Keratinocyte (primary cell): ENCODE measurements at regions not wholly inside any gene's neighbourhood (a gene's known extent, or its start where the extent isn't known, plus 50 kb on each side); places are given as distances from the start of the nearest gene placed in this dataset.

ENCODE experiments used
- DNase-seq: peaks from one replicate; pipeline ENCODE4 v3.0.0-alpha.2; 2011; ENCODE audit warnings: low read depth, missing footprints, low spot score
- FAIRE-seq: peaks from 2 replicates; lab custom pipeline; 2011; peaks lifted over from hg19 to GRCh38; lab: Jason Lieb, UNC
- H2AFZ ChIP-seq: 2 replicates; pipeline ENCODE4 v1.6.0; 2012; ENCODE audit warnings: low read length, control low read depth, inconsistent platforms; ENCODE audit not compliant: control insufficient read depth
- H3K27ac ChIP-seq: 2 replicates; pipeline ENCODE4 v1.5.1; 2011; ENCODE audit warnings: low read length; ENCODE audit not compliant: control insufficient read depth, insufficient read depth
- H3K27me3 ChIP-seq: 3 replicates; pipeline ENCODE4 v1.6.0; 2011; ENCODE audit warnings: low read length; ENCODE audit not compliant: control insufficient read depth, insufficient read depth; ENCODE audit errors: extremely low read depth
- H3K36me3 ChIP-seq, 2 experiments: 2 replicates in 1 of 2; 3 replicates in 1 of 2; pipeline ENCODE4 v1.5.1; 2011; ENCODE audit warnings: low read length in 2 of 2, mild to moderate bottlenecking in 1 of 2; ENCODE audit not compliant: control insufficient read depth in 2 of 2, insufficient read depth in 2 of 2; ENCODE audit errors: extremely low read depth in 1 of 2
- H3K4me1 ChIP-seq: 3 replicates; pipeline ENCODE4 v1.5.1; 2011; ENCODE audit warnings: low read length; ENCODE audit not compliant: control insufficient read depth, insufficient read depth; ENCODE audit errors: extremely low read depth
- H3K4me2 ChIP-seq: 3 replicates; pipeline ENCODE4 v1.6.0; 2011; ENCODE audit warnings: low read depth, low read length; ENCODE audit not compliant: control insufficient read depth, insufficient read depth; ENCODE audit errors: extremely low read depth
- H3K4me3 ChIP-seq, 3 experiments: fragments of 200-600 bp in 1 of 3; sonication (generic) in 1 of 3; 2 replicates in 2 of 3; 3 replicates in 1 of 3; pipeline ENCODE4 v1.5.1; 2011 to 2016; ENCODE audit warnings: low read length in 3 of 3, mild to moderate bottlenecking in 3 of 3, control low read depth in 2 of 3, inconsistent platforms in 1 of 3, low read depth in 1 of 3, mixed read lengths in 1 of 3, mixed run types in 1 of 3, moderate library complexity in 1 of 3; ENCODE audit not compliant: control insufficient read depth in 2 of 3, insufficient read depth in 2 of 3; ENCODE audit errors: extremely low read depth in 1 of 3
- H3K79me2 ChIP-seq: 2 replicates; pipeline ENCODE4 v1.6.0; 2012; ENCODE audit warnings: low read length; ENCODE audit not compliant: control insufficient read depth, insufficient read depth
- H3K9ac ChIP-seq: 3 replicates; pipeline ENCODE4 v1.6.0; 2011; ENCODE audit warnings: low read length; ENCODE audit not compliant: control insufficient read depth, insufficient read depth; ENCODE audit errors: extremely low read depth
- H3K9me1 ChIP-seq: 3 replicates; pipeline ENCODE4 v1.6.0; 2011; ENCODE audit warnings: low read length; ENCODE audit not compliant: control insufficient read depth, insufficient read depth; ENCODE audit errors: extremely low read depth
- H3K9me3 ChIP-seq: 2 replicates; pipeline ENCODE4 v1.5.1; 2012; ENCODE audit warnings: low read depth, low read length; ENCODE audit not compliant: control insufficient read depth
- H4K20me1 ChIP-seq: 3 replicates; pipeline ENCODE4 v1.6.0; 2011; ENCODE audit warnings: low read length; ENCODE audit not compliant: control insufficient read depth, insufficient read depth; ENCODE audit errors: extremely low read depth
- EZH2 ChIP-seq: IDR thresholded peaks from one replicate; pipeline ENCODE4 v1.6.1; 2012; ENCODE audit warnings: inconsistent platforms, mild to moderate bottlenecking, low read length, moderate library complexity
- dilution Hi-C: fragments of 300-500 bp; cut with MboI; formaldehyde crosslinking; loops from one replicate; pipeline ENCODE4 v1.7.0; 2020; ENCODE audit warnings: low sequenced_read_pairs; ENCODE audit not compliant: extremely low pct_ligation_motif_present
- TF ChIP-seq, protein P1 (sequence below), 3 experiments: IDR thresholded peaks in 1 of 3; conservative IDR thresholded peaks in 1 of 3; optimal IDR thresholded peaks in 1 of 3; 2 replicates in 2 of 3; 3 replicates in 1 of 3; pipeline versions ENCODE3 to v1.5.1; 2011; ENCODE audit warnings: low read length in 3 of 3, mild to moderate bottlenecking in 3 of 3, moderate library complexity in 2 of 3, control low read depth in 1 of 3, inconsistent platforms in 1 of 3; ENCODE audit not compliant: insufficient read depth in 2 of 3; ENCODE audit errors: extremely low read depth in 1 of 3

DNA sequence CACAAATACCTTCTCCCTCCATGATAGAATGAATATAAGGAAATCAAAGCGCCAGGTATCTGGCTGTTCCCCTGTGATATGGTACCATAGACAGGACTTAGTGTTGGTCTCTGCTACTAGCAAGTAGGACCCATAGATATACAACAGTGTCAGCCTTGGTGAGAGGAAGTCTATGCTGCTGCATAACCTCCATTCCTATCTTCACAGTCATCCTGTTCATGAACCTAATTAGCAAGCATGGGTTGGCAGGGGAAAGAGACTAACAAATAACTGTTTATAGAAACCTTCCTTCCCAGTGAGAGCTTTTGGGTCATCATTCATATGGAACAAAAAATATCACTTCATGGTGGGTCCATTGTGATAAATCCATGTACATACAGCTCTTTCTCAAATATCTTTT is 188.9 kb upstream of the FAM98A start:
- H3K27me3 ChIP-seq: no peaks in the 10 kb centered on the region
- FAIRE-seq (no peak), DNase-seq (no peak)
- H3K9ac ChIP-seq: no peak overlapping the region
- TF ChIP-seq, protein P1, sequence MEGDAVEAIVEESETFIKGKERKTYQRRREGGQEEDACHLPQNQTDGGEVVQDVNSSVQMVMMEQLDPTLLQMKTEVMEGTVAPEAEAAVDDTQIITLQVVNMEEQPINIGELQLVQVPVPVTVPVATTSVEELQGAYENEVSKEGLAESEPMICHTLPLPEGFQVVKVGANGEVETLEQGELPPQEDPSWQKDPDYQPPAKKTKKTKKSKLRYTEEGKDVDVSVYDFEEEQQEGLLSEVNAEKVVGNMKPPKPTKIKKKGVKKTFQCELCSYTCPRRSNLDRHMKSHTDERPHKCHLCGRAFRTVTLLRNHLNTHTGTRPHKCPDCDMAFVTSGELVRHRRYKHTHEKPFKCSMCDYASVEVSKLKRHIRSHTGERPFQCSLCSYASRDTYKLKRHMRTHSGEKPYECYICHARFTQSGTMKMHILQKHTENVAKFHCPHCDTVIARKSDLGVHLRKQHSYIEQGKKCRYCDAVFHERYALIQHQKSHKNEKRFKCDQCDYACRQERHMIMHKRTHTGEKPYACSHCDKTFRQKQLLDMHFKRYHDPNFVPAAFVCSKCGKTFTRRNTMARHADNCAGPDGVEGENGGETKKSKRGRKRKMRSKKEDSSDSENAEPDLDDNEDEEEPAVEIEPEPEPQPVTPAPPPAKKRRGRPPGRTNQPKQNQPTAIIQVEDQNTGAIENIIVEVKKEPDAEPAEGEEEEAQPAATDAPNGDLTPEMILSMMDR (optimal IDR thresholded peaks at IDR 0.05 in 1 of 3, IDR thresholded peaks at IDR 0.05 in 1 of 3, conservative IDR thresholded peaks at IDR 0.05 in 1 of 3; ENCODE audit: extremely low read depth in 1 of 3, insufficient read depth in 2 of 3, low read length in 3 of 3): no peak
- TF ChIP-seq EZH2: no peak
- no peak overlapping the region for H2AFZ ChIP-seq
- no peak overlapping the region for H3K4me3 ChIP-seq
- no peaks in the 10 kb centered on the region for H3K36me3 ChIP-seq
- H3K79me2 ChIP-seq: no peaks in the 10 kb centered on the region
- no peak overlapping the region for H3K27ac ChIP-seq
- H3K9me3 ChIP-seq: peaks cover 4% of the 10 kb centered on the region
- no peak overlapping the region for H3K4me2 ChIP-seq
- H3K4me1 ChIP-seq: no peaks in the 10 kb centered on the region
- no peaks in the 10 kb centered on the region for H3K9me1 ChIP-seq
- dilution Hi-C loops: no loop called here
- no peaks in the 10 kb centered on the region for H4K20me1 ChIP-seq

DNA sequence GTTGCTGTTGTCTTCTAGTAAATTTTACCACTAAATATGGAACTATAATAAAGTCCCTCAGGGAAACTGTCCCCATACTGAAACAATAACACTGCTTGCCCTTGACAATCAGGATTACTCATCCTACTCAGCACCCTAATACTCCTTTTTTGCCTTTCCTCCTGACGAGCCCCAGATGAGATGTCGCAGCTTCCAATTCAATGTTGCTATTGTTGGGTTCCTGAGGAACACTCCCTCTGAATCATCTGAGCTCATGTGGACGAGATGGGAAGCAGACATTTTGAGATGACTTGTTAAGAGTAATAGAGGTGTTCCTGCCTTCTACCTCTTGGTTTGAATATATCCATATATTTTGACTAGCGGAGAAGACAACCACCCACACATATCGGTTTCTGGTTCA is 187.8 kb upstream of the FAM98A start:
- no peak overlapping the region for H3K4me2 ChIP-seq
- FAIRE-seq (no peak), DNase-seq (no peak)
- peaks cover 2% of the 10 kb centered on the region for H3K9me3 ChIP-seq
- no peaks in the 10 kb centered on the region for H3K9me1 ChIP-seq
- H3K27ac ChIP-seq: no peak overlapping the region
- TF ChIP-seq EZH2: no peak
- TF ChIP-seq, protein P1 (optimal IDR thresholded peaks at IDR 0.05 in 1 of 3, IDR thresholded peaks at IDR 0.05 in 1 of 3, conservative IDR thresholded peaks at IDR 0.05 in 1 of 3; ENCODE audit: extremely low read depth in 1 of 3, insufficient read depth in 2 of 3, low read length in 3 of 3): no peak
- no peak overlapping the region for H3K9ac ChIP-seq
- H3K36me3 ChIP-seq: no peaks in the 10 kb centered on the region
- H4K20me1 ChIP-seq: no peaks in the 10 kb centered on the region
- no peaks in the 10 kb centered on the region for H3K79me2 ChIP-seq
- H3K4me3 ChIP-seq: no peak overlapping the region
- H2AFZ ChIP-seq: no peak overlapping the region
- H3K4me1 ChIP-seq: no peaks in the 10 kb centered on the region
- dilution Hi-C loops: no loop called here
- no peaks in the 10 kb centered on the region for H3K27me3 ChIP-seq
